AG04449 (cell line): ENCODE measurements at regions not wholly inside any gene's neighbourhood (a gene's known extent, or its start where the extent isn't known, plus 50 kb on each side); places are given as distances from the start of the nearest gene placed in this dataset.

Experiments
- CTCF ChIA-PET: fragments of 350-600 bp; formaldehyde crosslinking; extraction: SDS; loops from one replicate; lab custom pipeline; 2021; ENCODE audit warnings: antibody characterized with exemption; lab: Yijun Ruan, JAX
- POLR2A ChIA-PET: fragments of 400-600, 350-600 bp; formaldehyde crosslinking; extraction: SDS; loops from one replicate; lab custom pipeline; 2020; ENCODE audit warnings: antibody characterized with exemption, inconsistent platforms; lab: Yijun Ruan, JAX
- DNase-seq: peaks from one replicate; pipeline ENCODE4 v3.0.0-alpha.2; 2010; ENCODE audit warnings: low read depth, low spot score
- H3K4me3 ChIP-seq: 2 replicates; pipeline ENCODE4 v1.5.1; 2011; ENCODE audit warnings: low read depth, mild to moderate bottlenecking, control low read depth, low read length
- TF ChIP-seq, protein P1 (sequence below): IDR thresholded peaks from one replicate; pipeline ENCODE4 v1.5.1; 2011; ENCODE audit warnings: mild to moderate bottlenecking, moderate library complexity, low read length, control low read depth, inconsistent platforms; ENCODE audit not compliant: insufficient read depth; ENCODE audit errors: missing control alignments

DNA sequence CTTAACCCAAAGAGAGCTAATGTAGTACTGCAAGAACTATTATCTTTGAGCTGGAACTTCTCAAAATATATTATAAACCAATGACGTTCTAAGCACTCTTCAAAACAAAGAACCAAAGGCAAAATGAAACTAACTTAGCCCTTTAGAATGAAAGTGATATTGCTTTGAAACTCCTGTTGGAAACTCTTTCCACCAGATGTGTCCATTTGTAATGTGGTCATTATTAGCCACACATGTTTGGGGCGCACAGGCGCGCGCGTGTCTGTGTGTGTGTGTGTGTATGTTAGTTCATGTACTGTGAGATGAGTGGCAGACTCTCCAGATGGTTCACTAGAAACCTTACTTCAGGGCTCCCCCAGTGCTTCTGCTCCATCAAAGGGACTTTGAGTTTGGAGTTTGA lies 323.4 kb downstream of the BCL11A start:
- TF ChIP-seq, protein P1, sequence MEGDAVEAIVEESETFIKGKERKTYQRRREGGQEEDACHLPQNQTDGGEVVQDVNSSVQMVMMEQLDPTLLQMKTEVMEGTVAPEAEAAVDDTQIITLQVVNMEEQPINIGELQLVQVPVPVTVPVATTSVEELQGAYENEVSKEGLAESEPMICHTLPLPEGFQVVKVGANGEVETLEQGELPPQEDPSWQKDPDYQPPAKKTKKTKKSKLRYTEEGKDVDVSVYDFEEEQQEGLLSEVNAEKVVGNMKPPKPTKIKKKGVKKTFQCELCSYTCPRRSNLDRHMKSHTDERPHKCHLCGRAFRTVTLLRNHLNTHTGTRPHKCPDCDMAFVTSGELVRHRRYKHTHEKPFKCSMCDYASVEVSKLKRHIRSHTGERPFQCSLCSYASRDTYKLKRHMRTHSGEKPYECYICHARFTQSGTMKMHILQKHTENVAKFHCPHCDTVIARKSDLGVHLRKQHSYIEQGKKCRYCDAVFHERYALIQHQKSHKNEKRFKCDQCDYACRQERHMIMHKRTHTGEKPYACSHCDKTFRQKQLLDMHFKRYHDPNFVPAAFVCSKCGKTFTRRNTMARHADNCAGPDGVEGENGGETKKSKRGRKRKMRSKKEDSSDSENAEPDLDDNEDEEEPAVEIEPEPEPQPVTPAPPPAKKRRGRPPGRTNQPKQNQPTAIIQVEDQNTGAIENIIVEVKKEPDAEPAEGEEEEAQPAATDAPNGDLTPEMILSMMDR, result no peak
- POLR2A ChIA-PET, result no interaction called here
- CTCF ChIA-PET, result no interaction called here
- DNase-seq, result no peak
- H3K4me3 ChIP-seq, result no peak overlapping the region

DNA sequence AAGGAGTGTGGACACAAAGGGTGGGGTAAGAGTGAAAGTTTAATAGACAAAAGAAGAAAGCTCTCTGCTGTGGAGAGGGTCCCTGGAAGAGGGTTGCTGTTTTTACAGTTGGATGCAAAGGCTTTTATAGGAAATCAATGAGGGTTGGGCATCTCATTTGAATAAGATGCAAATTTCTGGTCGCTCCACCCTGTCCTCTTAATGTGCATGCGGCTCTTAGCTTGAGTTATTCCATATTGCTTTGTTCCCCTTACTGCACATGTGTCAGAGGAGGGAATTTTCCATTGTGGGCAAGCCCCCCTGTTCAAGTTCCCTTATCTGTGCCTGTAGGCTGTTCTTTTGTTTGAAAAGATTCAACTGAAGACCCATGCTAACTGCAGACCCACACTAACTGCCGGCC lies 326.5 kb downstream of the BCL11A start:
- ChIA-PET CTCF (no interaction called here), POLR2A (no interaction called here)
- TF ChIP-seq, protein P1, result no peak
- no peak overlapping the region for H3K4me3 ChIP-seq
- DNase-seq, result no peak

DNA sequence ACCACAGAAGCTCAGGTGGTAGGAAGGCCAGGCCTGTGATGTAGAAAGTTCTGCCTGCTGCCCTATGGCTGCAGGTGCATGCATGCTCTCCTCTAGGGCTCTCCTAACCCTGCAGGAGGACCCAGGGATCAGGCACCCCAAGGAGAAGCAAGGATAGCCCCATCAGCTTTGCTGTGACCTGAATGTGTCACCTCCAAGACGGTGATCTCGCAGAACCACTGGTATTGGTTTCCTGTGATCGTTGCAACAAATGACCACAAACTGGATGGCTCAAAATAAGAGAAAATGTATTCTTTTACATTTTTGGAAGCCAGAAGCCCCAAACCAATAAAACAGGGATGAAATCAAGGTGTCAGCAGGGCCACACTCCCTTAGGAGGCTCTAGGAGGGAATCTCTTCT lies 327.3 kb downstream of the BCL11A start:
- DNase-seq, result no peak
- H3K4me3 ChIP-seq, result no peak overlapping the region
- ChIA-PET CTCF (no interaction called here), POLR2A (no interaction called here)
- TF ChIP-seq, protein P1, result no peak

DNA sequence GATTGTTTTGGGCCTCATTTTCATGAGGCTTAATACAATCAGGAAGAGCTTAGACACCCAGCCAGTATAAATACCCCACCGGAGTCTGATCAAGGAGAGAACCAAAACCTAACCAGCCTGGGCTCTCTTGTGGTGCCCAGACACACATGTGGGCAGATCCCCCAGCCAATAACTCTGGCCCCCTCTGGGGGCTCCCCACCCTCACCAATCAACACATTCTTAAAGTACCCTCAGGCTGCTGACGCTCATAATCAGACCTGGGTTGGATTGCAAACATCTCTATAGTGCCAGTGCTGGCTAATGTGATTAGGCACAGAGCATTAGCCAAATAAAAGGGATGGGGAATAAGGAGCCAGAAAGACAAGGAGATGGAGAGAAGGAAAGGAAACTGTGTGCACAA lies 329.6 kb downstream of the BCL11A start:
- POLR2A ChIA-PET, result no interaction called here
- CTCF ChIA-PET, result no interaction called here
- H3K4me3 ChIP-seq, result no peak overlapping the region
- TF ChIP-seq, protein P1, result no peak
- no peak for DNase-seq

DNA sequence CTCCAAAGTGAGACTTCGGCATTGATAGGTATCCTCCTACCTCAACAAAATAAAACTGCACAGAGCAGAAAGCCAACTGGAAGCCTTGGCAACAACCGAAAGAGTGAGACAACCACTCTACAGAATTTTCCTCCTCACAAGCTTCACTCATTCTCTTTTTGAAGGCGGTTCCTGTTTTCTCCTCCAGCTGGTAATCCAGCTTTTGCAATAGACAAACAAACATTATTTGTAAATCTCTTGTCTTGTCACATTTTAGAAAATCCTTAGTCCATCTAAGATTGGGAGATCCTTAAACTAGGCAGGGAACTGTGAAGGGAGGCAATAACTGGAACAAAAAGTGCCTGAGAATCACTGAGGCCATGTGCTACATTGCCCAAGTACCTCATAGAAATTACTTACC lies 332.4 kb downstream of the BCL11A start:
- ChIA-PET POLR2A (no interaction called here), CTCF (no interaction called here)
- DNase-seq, result no peak
- H3K4me3 ChIP-seq, result no peak overlapping the region
- TF ChIP-seq, protein P1, result no peak

DNA sequence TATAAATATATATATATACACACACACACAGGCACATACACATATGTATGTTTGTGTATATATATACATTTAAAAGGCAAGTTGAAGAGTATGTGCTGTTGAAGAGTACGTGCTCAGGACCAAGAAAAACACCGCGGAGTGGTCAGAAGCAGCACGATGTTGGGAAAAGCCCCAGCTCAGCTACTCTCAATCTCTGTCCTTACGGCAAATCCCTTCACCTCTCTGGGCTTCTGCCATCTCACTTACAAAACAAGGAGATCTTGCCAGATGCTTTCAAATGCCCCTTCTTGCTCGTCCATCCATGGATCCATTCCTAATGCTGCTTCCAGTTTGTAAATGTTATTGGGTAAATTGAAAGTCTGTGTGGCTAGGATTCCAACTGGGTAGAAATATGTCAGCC lies 333.9 kb downstream of the BCL11A start:
- TF ChIP-seq, protein P1, result no peak
- ChIA-PET CTCF (no interaction called here), POLR2A (no interaction called here)
- no peak overlapping the region for H3K4me3 ChIP-seq
- no peak for DNase-seq
